HEK293T (cell line): ENCODE measurements at regions not wholly inside any gene's neighbourhood (a gene's known extent, or its start where the extent isn't known, plus 50 kb on each side); places are given as distances from the start of the nearest gene placed in this dataset.

ENCODE experiments used
- ARNT ChIP-seq: fragments of 450-650 bp; IDR thresholded peaks from 2 replicates; pipeline ENCODE4 v1.6.1; 2017; ENCODE audit warnings: mild to moderate bottlenecking
- BHLHE40 ChIP-seq: fragments of 450-650 bp; IDR thresholded peaks from 2 replicates; pipeline ENCODE4 v1.6.1; 2016; ENCODE audit warnings: mild to moderate bottlenecking, moderate library complexity, borderline replicate concordance
- ELF4 ChIP-seq: fragments of 450-650 bp; IDR thresholded peaks from 2 replicates; pipeline ENCODE4 v1.6.1; 2017; ENCODE audit warnings: antibody characterized with exemption
- FOXA1 ChIP-seq: fragments of 450-650 bp; IDR thresholded peaks from 2 replicates; pipeline ENCODE4 v1.6.1; 2016; ENCODE audit warnings: mild to moderate bottlenecking
- FOXK2 ChIP-seq: fragments of 450-650 bp; IDR thresholded peaks from 2 replicates; pipeline ENCODE4 v1.6.1; 2016; ENCODE audit warnings: mild to moderate bottlenecking
- HDGF ChIP-seq: fragments of 450-650 bp; IDR thresholded peaks from 2 replicates; pipeline ENCODE4 v1.6.1; 2017; ENCODE audit warnings: antibody characterized with exemption, borderline replicate concordance
- L3MBTL2 ChIP-seq: fragments of 450-650 bp; conservative IDR thresholded peaks from 2 replicates; pipeline ENCODE4 v1.6.1; 2016; ENCODE audit warnings: mild to moderate bottlenecking
- LEF1 ChIP-seq: fragments of 450-650 bp; IDR thresholded peaks from 2 replicates; pipeline ENCODE4 v1.6.1; 2017; ENCODE audit warnings: mild to moderate bottlenecking, borderline replicate concordance
- NFRKB ChIP-seq: fragments of 450-650 bp; IDR thresholded peaks from 2 replicates; pipeline ENCODE4 v1.6.1; 2016; ENCODE audit warnings: mild to moderate bottlenecking, moderate library complexity
- SP1 ChIP-seq: fragments of 450-650 bp; IDR thresholded peaks from 2 replicates; pipeline ENCODE4 v1.6.1; 2017
- SUZ12 ChIP-seq: fragments of 450-650 bp; IDR thresholded peaks from 2 replicates; pipeline ENCODE4 v1.6.1; 2016; ENCODE audit warnings: mild to moderate bottlenecking
- TARDBP ChIP-seq: fragments of 450-650 bp; IDR thresholded peaks from 2 replicates; pipeline ENCODE4 v1.6.1; 2016

DNA sequence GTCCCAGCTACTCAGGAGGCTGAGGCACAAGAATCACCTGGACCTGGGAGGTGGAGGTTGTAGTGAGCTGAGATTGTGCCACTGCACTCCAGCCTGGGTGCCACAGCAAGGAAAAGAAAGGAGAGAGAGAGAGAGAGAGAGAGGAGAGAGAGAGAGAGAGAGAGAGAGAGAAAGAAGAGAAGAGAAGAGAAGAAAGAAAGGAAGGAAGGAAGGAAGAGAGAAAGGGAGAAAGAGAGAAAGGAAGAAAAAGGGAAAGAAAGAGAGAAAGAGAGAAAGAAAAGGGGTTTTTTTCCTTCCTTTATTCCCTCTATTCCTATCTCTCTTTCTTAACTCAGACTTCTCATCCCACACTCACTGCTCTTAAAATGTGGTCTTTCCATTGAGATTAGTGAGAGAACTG lies 238.7 kb upstream of the PRDM1 start:
- TF ChIP-seq FOXK2 (no peak), BHLHE40 (no peak), ELF4 (no peak), LEF1 (no peak), TARDBP (no peak), ARNT (no peak), HDGF (no peak), L3MBTL2 (no peak), SP1 (no peak), SUZ12 (no peak), NFRKB (no peak), FOXA1 (no peak)
